HEK293 (cell line): ENCODE measurements at regions not wholly inside any gene's neighbourhood (a gene's known extent, or its start where the extent isn't known, plus 50 kb on each side); places are given as distances from the start of the nearest gene placed in this dataset.
"Not testable (repeated sequence)": the region's sequence is repeated elsewhere in the genome, so short reads cannot be mapped to it uniquely, and the experiment has no call there.

Experiments used
- CTCF ChIA-PET: fragments of 350-600 bp; formaldehyde crosslinking; extraction: SDS; loops from one replicate; lab custom pipeline; 2021; ENCODE audit warnings: antibody characterized with exemption; lab: Yijun Ruan, JAX
- POLR2A ChIA-PET: fragments of 300-600 bp; formaldehyde crosslinking; extraction: SDS; loops from one replicate; lab custom pipeline; 2020; ENCODE audit warnings: antibody characterized with exemption, inconsistent platforms; lab: Yijun Ruan, JAX
- H3K27ac ChIP-seq: fragments of 200-500 bp; sonication (Bioruptor generic); 2 replicates; pipeline ENCODE4 v1.5.1; 2014; ENCODE audit warnings: low read depth, low read length, control low read depth, inconsistent platforms; ENCODE audit errors: extremely low read depth
- H3K36me3 ChIP-seq, 2 experiments: fragments of 200-500 bp in 1 of 2; sonication (Bioruptor generic) in 1 of 2; 1 replicate in 1 of 2; 2 replicates in 1 of 2; pipeline ENCODE4 v1.5.1; 2014 to 2017; ENCODE audit warnings: inconsistent platforms in 2 of 2, low read length in 2 of 2; ENCODE audit not compliant: control insufficient read depth in 2 of 2, insufficient read depth in 1 of 2
- H3K4me1 ChIP-seq: fragments of 200-500 bp; sonication (Bioruptor generic); 2 replicates; pipeline ENCODE4 v1.5.1; 2014; ENCODE audit warnings: mild to moderate bottlenecking, low read length, inconsistent platforms; ENCODE audit not compliant: control insufficient read depth, insufficient read depth
- H3K4me3 ChIP-seq: 2 replicates; pipeline ENCODE4 v1.5.1; 2011; ENCODE audit warnings: low read depth, mild to moderate bottlenecking, control low read depth, low read length, moderate library complexity
- H3K9me3 ChIP-seq: fragments of 200-500 bp; sonication (Bioruptor generic); 2 replicates; pipeline ENCODE4 v1.5.1; 2014; ENCODE audit warnings: low read depth, low read length, inconsistent platforms; ENCODE audit not compliant: control insufficient read depth, insufficient read depth
- BCL6B ChIP-seq: fragments of 450-650 bp; formaldehyde crosslinking; IDR thresholded peaks from 2 replicates; pipeline ENCODE4 v1.5.1; 2017; ENCODE audit warnings: missing biosample characterization, missing genetic modification characterization
- ZBTB10 ChIP-seq: fragments of 450-650 bp; formaldehyde crosslinking; IDR thresholded peaks from 2 replicates; pipeline ENCODE4 v1.5.1; 2016; ENCODE audit warnings: missing biosample characterization, missing genetic modification characterization
- ZIC2 ChIP-seq: fragments of 450-650 bp; formaldehyde crosslinking; IDR thresholded peaks from 2 replicates; pipeline ENCODE4 v1.5.1; 2016; ENCODE audit warnings: missing biosample characterization, missing genetic modification characterization
- ZNF140 ChIP-seq: fragments of 450-650 bp; formaldehyde crosslinking; IDR thresholded peaks from 2 replicates; pipeline ENCODE4 v1.5.1; 2016; ENCODE audit warnings: missing biosample characterization, missing genetic modification characterization
- ZNF266 ChIP-seq: fragments of 450-650 bp; formaldehyde crosslinking; IDR thresholded peaks from 2 replicates; pipeline ENCODE4 v1.5.1; 2016; ENCODE audit warnings: missing biosample characterization, missing genetic modification characterization, low read depth
- ZNF350 ChIP-seq: fragments of 450-650 bp; formaldehyde crosslinking; IDR thresholded peaks from 2 replicates; pipeline ENCODE4 v1.5.0; 2017; ENCODE audit warnings: missing biosample characterization, mild to moderate bottlenecking, missing genetic modification characterization
- ZNF48 ChIP-seq: fragments of 450-650 bp; formaldehyde crosslinking; IDR thresholded peaks from 2 replicates; pipeline ENCODE4 v1.5.1; 2016; ENCODE audit warnings: missing biosample characterization, missing genetic modification characterization
- ZNF571 ChIP-seq: fragments of 450-650 bp; formaldehyde crosslinking; IDR thresholded peaks from 2 replicates; pipeline ENCODE4 v1.5.0; 2017; ENCODE audit warnings: missing biosample characterization, missing genetic modification characterization
- ZNF776 ChIP-seq: fragments of 450-650 bp; formaldehyde crosslinking; IDR thresholded peaks from 2 replicates; pipeline ENCODE4 v1.5.0; 2017; ENCODE audit warnings: missing biosample characterization, missing genetic modification characterization, borderline replicate concordance
- ZNF830 ChIP-seq: fragments of 450-650 bp; IDR thresholded peaks from 2 replicates; pipeline ENCODE4 v1.5.0; 2018; ENCODE audit warnings: missing biosample characterization, missing genetic modification characterization, low read depth, mild to moderate bottlenecking, moderate library complexity
- TF ChIP-seq, protein P1 (sequence below): fragments of 450-650 bp; formaldehyde crosslinking; IDR thresholded peaks from 2 replicates; pipeline ENCODE4 v1.5.1; 2016; ENCODE audit warnings: missing biosample characterization, missing genetic modification characterization
- TF ChIP-seq, protein P2 (sequence below): fragments of 450-650 bp; formaldehyde crosslinking; IDR thresholded peaks from 2 replicates; pipeline ENCODE4 v1.5.1; 2016; ENCODE audit warnings: missing biosample characterization, missing genetic modification characterization
- TF ChIP-seq, protein P3 (sequence below): fragments of 450-650 bp; formaldehyde crosslinking; IDR thresholded peaks from 2 replicates; pipeline ENCODE4 v1.5.1; 2016; ENCODE audit warnings: missing biosample characterization, missing genetic modification characterization

DNA sequence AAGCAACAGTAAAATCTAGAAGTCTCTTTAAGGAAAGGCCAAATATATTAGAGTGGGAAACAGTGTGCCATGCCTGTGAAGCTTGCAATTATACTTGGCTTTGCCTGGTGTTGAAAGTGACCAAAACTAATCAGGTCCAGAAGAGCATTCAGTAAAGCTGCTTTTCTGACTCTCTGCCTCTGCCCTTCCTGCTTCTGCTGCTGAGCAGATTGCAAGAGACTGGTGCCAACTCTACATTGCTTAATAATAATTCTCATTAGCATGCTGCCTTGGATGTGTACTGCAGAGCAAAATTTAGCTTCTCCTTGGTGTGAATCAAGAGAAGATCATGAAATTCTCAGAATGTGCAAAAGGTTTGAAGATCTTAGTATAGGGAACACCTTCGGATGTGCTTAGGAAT, 120.4 kb upstream of the RFX3 start:
- H3K4me1 ChIP-seq = no peaks in the 10 kb centered on the region
- TF ChIP-seq ZNF571 (no peak), ZNF266 (tag by site-specific recombination) (no peak), ZNF776 (tag by site-specific recombination) (no peak), ZNF48 (tag by site-specific recombination) (no peak), ZBTB10 (no peak), ZNF350 (tag by site-specific recombination) (no peak), ZNF830 (tag by site-specific recombination) (no peak), ZIC2 (no peak), BCL6B (tag by site-specific recombination) (no peak), ZNF140 (tag by site-specific recombination) (no peak)
- TF ChIP-seq, protein P1, sequence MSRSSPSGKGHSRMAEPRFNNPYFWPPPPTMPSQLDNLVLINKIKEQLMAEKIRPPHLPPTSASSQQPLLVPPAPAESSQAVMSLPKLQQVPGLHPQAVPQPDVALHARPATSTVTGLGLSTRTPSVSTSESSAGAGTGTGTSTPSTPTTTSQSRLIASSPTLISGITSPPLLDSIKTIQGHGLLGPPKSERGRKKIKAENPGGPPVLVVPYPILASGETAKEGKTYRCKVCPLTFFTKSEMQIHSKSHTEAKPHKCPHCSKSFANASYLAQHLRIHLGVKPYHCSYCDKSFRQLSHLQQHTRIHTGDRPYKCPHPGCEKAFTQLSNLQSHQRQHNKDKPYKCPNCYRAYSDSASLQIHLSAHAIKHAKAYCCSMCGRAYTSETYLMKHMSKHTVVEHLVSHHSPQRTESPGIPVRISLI = no peak
- TF ChIP-seq, protein P2, sequence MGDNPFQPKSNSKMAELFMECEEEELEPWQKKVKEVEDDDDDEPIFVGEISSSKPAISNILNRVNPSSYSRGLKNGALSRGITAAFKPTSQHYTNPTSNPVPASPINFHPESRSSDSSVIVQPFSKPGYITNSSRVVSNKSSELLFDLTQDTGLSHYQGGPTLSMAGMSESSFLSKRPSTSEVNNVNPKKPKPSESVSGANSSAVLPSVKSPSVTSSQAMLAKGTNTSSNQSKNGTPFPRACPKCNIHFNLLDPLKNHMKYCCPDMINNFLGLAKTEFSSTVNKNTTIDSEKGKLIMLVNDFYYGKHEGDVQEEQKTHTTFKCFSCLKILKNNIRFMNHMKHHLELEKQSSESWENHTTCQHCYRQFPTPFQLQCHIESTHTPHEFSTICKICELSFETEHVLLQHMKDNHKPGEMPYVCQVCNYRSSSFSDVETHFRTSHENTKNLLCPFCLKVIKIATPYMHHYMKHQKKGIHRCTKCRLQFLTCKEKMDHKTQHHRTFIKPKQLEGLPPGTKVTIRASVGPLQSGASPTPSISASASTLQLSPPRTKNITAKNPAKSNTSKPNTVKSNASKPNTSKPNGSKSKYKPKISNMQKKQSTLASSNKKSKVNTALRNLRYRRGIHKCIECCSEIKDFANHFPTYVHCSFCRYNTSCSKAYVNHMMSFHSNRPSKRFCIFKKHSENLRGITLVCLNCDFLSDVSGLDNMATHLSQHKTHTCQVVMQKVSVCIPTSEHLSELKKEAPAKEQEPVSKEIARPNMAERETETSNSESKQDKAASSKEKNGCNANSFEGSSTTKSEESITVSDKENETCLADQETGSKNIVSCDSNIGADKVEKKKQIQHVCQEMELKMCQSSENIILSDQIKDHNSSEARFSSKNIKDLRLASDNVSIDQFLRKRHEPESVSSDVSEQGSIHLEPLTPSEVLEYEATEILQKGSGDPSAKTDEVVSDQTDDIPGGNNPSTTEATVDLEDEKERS (tag by site-specific recombination) = no peak
- TF ChIP-seq, protein P3, sequence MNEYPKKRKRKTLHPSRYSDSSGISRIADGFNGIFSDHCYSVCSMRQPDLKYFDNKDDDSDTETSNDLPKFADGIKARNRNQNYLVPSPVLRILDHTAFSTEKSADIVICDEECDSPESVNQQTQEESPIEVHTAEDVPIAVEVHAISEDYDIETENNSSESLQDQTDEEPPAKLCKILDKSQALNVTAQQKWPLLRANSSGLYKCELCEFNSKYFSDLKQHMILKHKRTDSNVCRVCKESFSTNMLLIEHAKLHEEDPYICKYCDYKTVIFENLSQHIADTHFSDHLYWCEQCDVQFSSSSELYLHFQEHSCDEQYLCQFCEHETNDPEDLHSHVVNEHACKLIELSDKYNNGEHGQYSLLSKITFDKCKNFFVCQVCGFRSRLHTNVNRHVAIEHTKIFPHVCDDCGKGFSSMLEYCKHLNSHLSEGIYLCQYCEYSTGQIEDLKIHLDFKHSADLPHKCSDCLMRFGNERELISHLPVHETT = no peak
- TF ChIP-seq, all 188 proteins: peak for 0
- ChIA-PET POLR2A (no interaction called here), CTCF (interaction anchor here (0.9 to 1.3 kb wide), 2 partner anchors 12 to 179 kb away, joined by 3 to 5 read pairs; no protein-coding TSS in a partner anchor)
- Histone ChIP-seq H3K4me3 (no peak overlapping the region), H3K9me3 (no peaks in the 10 kb centered on the region), H3K27ac (no peak overlapping the region), H3K36me3 (no peaks in the 10 kb centered on the region)

DNA sequence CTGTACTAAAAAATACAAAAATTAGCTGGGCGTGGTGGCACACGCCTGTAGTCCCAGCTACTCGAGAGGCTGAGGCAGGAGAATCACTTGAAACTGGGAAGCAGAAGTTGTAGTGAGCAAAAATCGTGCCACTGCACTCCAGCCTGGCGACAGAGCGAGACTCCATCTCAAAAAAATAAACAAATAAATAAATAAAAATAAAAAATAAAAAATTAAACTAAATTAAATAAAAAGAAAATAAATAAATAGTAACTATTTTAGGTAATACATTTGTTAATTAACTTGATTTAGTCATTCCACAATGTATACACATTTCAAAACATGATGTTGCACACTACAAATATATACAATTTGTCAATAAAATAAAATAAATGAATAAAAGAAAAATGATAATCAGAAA, 116.3 kb upstream of the RFX3 start:
- POLR2A ChIA-PET, H3K9me3 ChIP-seq, H3K4me1 ChIP-seq, H3K36me3 ChIP-seq, H3K4me3 ChIP-seq, CTCF ChIA-PET, H3K27ac ChIP-seq: not testable (repeated sequence)
